A549 (cell line): ENCODE measurements at regions not wholly inside any gene's neighbourhood (a gene's known extent, or its start where the extent isn't known, plus 50 kb on each side); places are given as distances from the start of the nearest gene placed in this dataset.

Experiments
- MYC ChIP-seq: IDR thresholded peaks from 2 replicates; pipeline ENCODE4 v1.6.1; 2012; ENCODE audit warnings: mild to moderate bottlenecking, inconsistent platforms, low read length, improper control_type of control experiment, borderline replicate concordance
- NR3C1 ChIP-seq: fragments of >200 bp; sonication (Bioruptor Twin); formaldehyde crosslinking; IDR thresholded peaks from 3 replicates; pipeline ENCODE4 v1.6.1; 2017
- POLR2A ChIP-seq: IDR thresholded peaks from 2 replicates; pipeline ENCODE4 v1.6.1; 2012; ENCODE audit warnings: mild to moderate bottlenecking, low read length
- RAD21 ChIP-seq, 2 experiments: fragments of >200 bp in 1 of 2; sonication (Bioruptor Twin) in 1 of 2; formaldehyde crosslinking in 1 of 2; IDR thresholded peaks in 1 of 2; conservative IDR thresholded peaks in 1 of 2; 2 replicates in 1 of 2; 3 replicates in 1 of 2; pipeline ENCODE4 v1.6.1; 2012 to 2018; ENCODE audit warnings: inconsistent platforms in 1 of 2
- RFX5 ChIP-seq: fragments of 450-650 bp; IDR thresholded peaks from 2 replicates; pipeline ENCODE4 v1.7.1; 2014; ENCODE audit warnings: antibody characterized with exemption, mild to moderate bottlenecking, moderate library complexity
- RNF2 ChIP-seq: fragments of 200-600 bp; sonication (generic); IDR thresholded peaks from 2 replicates; pipeline ENCODE4 v1.6.1; 2016; ENCODE audit warnings: low read depth, mild to moderate bottlenecking, antibody characterized with exemption, moderate library complexity, borderline replicate concordance
- ZSCAN20 ChIP-seq: fragments of 250-450 bp; sonication (Bioruptor Pico); IDR thresholded peaks from 2 replicates; pipeline ENCODE4 v1.8.0; 2022; ENCODE audit warnings: mild to moderate bottlenecking, moderate library complexity
- TF ChIP-seq, protein P1 (sequence below): fragments of >200 bp; sonication (Bioruptor Twin); formaldehyde crosslinking; IDR thresholded peaks from 3 replicates; pipeline ENCODE4 v1.5.1; 2016
- TF ChIP-seq, protein P2 (sequence below): fragments of 450-650 bp; IDR thresholded peaks from 2 replicates; pipeline ENCODE4 v1.6.1; 2014; ENCODE audit warnings: antibody characterized with exemption

DNA sequence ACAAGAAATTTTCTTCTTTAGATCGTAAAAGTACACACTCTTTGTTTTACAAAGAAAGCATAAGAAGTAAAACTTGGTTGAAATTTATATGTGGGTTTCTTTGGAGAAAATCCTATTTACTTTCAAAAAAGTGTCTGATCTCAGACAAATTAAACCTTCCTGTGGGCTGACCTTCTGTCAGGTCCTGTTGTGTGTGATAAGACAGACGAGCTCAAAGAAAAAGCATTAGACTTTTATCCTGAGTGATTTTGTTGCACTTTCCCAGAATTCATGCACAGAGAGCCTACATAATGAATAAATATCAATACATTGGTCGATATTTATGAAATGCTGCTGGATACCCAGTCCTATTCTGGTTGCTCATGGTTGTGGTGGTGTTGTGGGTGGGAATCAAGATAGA, 302.1 kb upstream of the SYNCRIP start:
- TF ChIP-seq POLR2A (no peak), NR3C1 (no peak), RNF2 (no peak), RAD21 (conservative IDR thresholded peaks at IDR 0.05 in 1 of 2, IDR thresholded peaks at IDR 0.05 in 1 of 2) (no peak), ZSCAN20 (CRISPR knock-in tag) (no peak), RFX5 (no peak), MYC (no peak)
- TF ChIP-seq, protein P1, sequence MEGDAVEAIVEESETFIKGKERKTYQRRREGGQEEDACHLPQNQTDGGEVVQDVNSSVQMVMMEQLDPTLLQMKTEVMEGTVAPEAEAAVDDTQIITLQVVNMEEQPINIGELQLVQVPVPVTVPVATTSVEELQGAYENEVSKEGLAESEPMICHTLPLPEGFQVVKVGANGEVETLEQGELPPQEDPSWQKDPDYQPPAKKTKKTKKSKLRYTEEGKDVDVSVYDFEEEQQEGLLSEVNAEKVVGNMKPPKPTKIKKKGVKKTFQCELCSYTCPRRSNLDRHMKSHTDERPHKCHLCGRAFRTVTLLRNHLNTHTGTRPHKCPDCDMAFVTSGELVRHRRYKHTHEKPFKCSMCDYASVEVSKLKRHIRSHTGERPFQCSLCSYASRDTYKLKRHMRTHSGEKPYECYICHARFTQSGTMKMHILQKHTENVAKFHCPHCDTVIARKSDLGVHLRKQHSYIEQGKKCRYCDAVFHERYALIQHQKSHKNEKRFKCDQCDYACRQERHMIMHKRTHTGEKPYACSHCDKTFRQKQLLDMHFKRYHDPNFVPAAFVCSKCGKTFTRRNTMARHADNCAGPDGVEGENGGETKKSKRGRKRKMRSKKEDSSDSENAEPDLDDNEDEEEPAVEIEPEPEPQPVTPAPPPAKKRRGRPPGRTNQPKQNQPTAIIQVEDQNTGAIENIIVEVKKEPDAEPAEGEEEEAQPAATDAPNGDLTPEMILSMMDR = no peak
- TF ChIP-seq, protein P2, sequence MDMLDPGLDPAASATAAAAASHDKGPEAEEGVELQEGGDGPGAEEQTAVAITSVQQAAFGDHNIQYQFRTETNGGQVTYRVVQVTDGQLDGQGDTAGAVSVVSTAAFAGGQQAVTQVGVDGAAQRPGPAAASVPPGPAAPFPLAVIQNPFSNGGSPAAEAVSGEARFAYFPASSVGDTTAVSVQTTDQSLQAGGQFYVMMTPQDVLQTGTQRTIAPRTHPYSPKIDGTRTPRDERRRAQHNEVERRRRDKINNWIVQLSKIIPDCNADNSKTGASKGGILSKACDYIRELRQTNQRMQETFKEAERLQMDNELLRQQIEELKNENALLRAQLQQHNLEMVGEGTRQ = no peak
